LoVo (cell line): ENCODE measurements at regions not wholly inside any gene's neighbourhood (a gene's known extent, or its start where the extent isn't known, plus 50 kb on each side); places are given as distances from the start of the nearest gene placed in this dataset.

Experiments used
- DNase-seq: peaks from one replicate; pipeline ENCODE4 v3.0.0-alpha.2; 2016; ENCODE audit warnings: low spot score

DNA sequence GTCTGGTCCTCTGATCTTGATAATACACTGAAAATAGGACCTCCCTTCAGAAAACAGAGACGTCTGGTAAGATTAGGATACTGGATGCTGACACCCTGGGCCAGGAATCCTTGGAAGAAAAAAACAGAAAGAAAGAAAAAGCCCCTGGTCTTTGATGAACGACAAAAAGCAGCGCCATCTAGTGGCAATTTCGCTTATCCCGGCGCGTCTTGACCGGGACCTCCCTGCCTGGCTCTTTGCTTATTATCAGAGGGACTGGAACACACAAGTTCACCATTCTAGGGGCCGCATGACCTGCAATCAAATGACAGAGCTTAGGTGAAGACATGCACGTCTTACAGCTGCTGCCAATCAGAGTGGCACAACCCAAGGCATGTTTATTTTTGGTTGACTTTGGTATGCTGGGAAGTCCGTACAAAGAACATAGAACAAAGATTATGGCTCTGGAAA lies 114.9 kb upstream of the NFIB start:
- DNase-seq: peak; percentile 57

- no peak for DNase-seq
Observed at GRCh38 chr9:14427419-14427818, 113.5 kb upstream of the NFIB start.

- DNase-seq: no peak
Observed at GRCh38 chr9:14424983-14425382, 111.0 kb upstream of the NFIB start.

DNA sequence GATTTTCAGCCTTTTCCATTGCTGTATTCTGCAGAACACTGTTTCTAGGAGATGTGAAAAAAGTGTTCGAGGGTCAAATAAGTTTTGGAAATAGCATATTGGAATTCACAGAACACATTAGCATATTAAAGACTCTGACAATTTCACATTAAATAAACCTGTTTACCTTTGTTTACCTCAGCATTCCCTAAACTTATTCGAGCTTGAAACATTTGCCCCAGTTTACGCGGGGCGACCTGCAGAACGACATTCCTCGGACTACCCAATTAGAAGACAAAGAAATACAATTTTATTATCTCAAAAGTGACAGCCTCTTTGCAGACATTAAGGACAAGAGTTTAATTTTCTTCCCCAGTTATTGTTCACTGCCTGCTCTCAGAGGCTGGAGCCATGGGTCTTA lies 110.3 kb upstream of the NFIB start:
- DNase-seq: no peak

DNA sequence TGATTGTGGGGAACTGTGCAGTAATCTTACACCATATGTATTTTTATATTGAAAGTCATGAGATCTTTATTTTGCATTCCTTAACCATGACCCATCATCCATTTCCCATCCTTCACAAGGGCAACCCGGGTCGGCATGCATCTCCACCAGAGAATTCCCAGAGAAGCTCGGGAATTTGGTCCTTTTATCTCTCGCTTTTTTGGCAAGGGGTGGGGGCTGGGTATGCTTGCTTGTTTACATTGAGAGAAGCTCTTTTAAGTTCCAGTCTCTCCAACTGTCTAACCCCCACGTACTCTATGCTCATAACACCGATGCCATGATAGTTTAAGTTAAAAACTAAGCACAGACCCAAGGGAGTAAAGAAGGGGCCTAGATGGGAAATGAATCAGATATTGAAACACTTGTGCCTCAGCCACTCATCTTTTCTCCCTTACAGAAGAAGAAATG lies 109.9 kb upstream of the NFIB start:
- DNase-seq: no peak

DNA sequence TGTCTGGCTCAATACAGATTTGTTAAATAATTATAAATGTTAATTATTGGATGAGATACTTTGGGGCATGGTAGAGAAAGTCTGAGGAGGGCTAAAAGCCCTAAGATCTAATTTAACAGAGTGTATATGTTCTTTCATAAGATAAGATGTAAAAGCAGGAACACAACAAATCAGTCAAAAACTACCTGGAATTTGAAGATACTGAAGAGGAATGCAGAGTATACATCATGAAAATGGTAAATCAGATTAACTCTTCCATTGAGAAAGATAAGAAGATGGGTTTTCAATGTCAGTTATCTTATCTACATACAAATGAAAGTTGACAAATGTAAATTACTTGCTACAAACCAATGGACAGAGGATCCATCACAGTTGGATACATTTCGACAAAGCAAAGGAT lies 107.3 kb upstream of the NFIB start:
- no peak for DNase-seq

DNA sequence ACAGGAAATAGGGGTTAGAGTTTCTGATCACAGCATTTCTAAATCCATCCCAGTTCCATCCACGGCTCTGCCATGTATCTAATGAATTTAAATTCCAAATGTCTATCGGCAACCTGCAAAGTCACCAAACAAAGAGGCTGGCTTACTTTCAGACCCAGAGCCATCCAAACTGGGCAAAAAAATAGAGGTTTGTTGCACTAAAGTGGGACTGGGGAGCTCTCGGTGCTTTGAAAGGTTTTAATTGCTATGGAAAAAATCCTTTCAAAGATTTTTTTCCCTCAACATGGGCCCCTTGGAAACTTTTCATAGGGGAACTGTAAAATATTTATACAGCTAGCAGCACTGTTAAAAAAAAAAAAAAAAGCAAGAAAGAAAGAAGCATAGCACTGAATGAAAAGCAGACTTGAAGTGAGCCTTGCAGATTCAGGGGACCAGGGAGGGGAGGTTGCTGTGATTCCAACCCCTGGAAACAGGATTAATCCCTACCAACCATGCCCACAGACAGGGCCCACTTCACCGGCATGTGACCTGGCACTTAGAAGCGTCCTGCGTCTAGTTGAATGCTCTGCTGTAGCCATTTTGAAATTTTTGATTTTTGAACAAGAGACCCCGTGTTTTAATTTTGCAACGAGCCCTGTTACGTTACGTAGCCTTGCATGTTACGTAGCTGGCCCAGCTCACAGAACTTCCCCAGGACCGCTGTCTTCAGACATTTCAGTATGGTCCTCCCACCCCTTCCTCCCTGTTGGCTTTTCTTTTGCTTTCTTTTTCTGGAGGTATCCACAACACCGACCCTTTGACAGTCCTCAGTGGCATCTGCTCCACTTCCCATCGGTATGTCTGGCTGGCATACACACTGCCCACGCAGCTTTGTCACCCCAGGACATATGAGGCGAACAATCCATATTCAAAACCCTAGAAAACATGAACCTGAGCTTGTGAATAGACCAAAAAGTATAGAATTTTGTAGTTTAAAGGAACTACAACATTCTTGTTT lies 105.3 kb upstream of the NFIB start:
- DNase-seq: no peak

- DNase-seq: no peak
Observed at GRCh38 chr9:14418301-14418940, 104.5 kb upstream of the NFIB start.

DNA sequence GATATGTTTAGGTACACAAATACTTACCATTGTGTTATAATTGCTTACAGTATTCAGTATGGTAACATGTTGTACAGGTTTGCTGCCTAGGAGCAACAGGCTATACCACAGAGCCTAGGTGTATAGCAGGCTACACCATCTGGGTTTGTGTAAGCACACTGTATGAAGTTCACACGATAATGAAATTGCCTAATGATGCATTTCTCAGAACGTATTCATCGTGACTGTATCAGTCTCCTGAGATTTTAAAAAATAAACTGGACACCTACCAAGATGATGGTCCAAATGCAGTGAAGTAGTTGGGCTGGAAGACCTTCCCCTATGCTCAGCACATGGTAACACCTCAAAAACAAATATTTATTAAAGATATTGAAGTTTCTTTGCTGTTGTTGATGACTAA lies 103.3 kb upstream of the NFIB start:
- no peak for DNase-seq

DNA sequence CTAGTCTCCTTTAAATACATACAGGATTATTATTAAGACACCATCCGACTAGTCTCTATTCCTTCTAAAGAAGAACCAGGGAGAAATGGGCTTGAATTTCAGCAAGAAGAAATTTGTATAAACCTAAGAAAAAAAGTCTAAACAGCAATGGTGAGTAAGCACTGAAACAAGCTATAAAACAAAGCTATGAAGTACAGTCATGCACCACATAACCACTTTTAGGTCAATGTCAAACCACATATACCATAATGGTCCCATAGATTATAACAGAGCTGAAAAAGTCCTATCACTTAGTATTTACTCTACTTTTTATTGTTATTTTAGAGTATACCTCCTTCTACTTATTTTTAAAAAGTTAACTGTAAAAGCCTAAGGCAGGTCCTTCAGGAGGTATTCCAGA lies 102.0 kb upstream of the NFIB start:
- DNase-seq: no peak

- DNase-seq: no peak
Observed at GRCh38 chr9:14413812-14414211, 99.9 kb upstream of the NFIB start.

DNA sequence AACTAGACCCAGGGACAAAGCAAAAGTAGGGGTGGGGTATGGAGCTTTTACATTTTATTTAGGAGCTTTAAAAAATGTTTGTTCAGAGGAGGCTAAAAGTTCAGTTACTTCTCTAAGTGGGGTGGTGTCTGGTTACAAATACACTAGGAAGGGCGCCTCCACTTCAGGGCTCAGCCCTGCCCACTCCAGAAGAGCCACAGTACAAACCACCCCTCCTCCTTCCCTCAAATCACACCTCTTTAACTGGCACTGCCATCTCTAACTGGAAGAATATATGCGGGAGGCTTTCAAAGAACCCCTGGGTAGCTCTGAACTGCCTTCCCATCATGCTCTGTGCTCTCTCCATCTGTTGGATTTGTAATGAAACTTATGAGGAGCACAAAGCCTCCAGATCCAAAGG lies 98.8 kb upstream of the NFIB start:
- no peak for DNase-seq

- no peak for DNase-seq
Observed at GRCh38 chr9:14406463-14406862, 92.5 kb upstream of the NFIB start.

- no peak for DNase-seq
Observed at GRCh38 chr9:14405176-14405706, 91.3 kb upstream of the NFIB start.

GRCh38 chr9:14403081-14403480 lies 89.1 kb upstream of the NFIB start:
- no peak for DNase-seq

DNA sequence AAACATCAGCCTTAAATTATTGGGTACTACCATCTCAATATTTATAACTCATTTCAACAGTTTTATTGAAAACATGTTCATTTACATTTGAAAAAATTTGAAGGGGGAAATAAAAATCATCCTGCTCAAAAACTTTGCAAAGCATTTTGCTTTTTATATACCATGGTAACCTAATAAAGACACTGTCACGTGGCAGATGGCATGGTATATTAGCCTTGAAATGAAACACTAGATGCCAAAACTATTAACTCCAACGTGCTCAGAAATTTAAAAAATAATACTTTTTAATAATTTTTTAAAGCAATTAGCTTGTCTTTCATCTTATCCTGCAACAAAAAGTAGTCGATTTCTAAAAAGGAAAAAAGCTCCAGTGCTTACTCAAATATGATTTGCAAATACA lies 88.6 kb upstream of the NFIB start:
- no peak for DNase-seq

- no peak for DNase-seq
Observed at GRCh38 chr9:14401911-14402310, 88.0 kb upstream of the NFIB start.

DNA sequence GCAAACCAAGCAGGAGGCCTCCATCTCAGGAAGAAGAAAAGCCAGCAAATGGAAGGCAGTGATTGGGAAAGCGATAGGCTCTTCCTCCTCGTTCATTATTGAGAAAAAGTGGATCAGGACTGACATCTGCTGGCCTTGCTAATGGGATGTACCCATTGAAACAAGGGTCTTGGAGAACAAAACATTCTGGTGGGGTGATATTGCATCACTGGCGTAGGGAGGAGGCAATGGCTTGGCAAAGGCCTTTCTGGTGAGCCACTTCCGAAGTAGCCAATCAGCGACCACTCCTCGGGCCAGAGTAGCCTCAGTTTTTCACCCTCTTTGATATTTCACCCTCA lies 86.7 kb upstream of the NFIB start:
- no peak for DNase-seq

- DNase-seq: no peak
Observed at GRCh38 chr9:14399756-14400657, 86.1 kb upstream of the NFIB start.

DNA sequence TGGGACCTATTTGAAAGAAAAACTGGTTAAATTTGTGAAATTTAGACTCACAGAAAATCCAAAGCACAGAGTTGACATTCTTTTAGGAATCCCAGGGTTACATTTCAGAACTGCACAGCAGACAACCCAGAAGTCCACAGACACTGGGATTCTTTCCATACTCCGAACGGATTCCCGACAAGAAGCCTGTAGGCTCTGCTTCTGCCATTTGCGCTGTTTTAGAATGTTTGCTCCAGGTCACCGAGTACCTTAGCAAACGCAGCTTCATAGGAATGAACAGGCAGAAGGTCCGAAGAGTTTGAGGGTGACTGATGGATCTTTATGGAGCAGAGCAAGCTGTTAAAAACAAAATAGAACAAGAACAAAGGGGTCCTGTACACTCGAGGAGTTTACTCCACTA lies 84.5 kb upstream of the NFIB start:
- no peak for DNase-seq

- no peak for DNase-seq
Observed at GRCh38 chr9:14396171-14396570, 82.2 kb upstream of the NFIB start.
